GM12874 (cell line): ENCODE measurements at regions not wholly inside any gene's neighbourhood (a gene's known extent, or its start where the extent isn't known, plus 50 kb on each side); places are given as distances from the start of the nearest gene placed in this dataset.
A peak's percentile ranks its signal among the peaks of the same experiment; 100 is the strongest.

ENCODE experiments used
- CTCF ChIP-seq: IDR thresholded peaks from 2 replicates; pipeline ENCODE4 v1.5.1; 2011; ENCODE audit warnings: low read depth, mild to moderate bottlenecking, control low read depth, low read length, moderate library complexity; ENCODE audit not compliant: insufficient read depth

- no peak for TF ChIP-seq CTCF
Observed at GRCh38 chr7:33711231-33712019, 193.9 kb upstream of the BMPER start.

GRCh38 chr7:33712020-33712414, 193.3 kb upstream of the BMPER start:
- no peak for TF ChIP-seq CTCF

- TF ChIP-seq CTCF: no peak
Observed at GRCh38 chr7:33714208-33714607, 191.1 kb upstream of the BMPER start.

GRCh38 chr7:33716581-33717477, 188.5 kb upstream of the BMPER start:
- peak; percentile 32; the same call in 1 of the 2 replicates for TF ChIP-seq CTCF

GRCh38 chr7:33719059-33719581, 186.2 kb upstream of the BMPER start:
- no peak for TF ChIP-seq CTCF

GRCh38 chr7:33720139-33720538, 185.2 kb upstream of the BMPER start:
- TF ChIP-seq CTCF: no peak

GRCh38 chr7:33720870-33721269, 184.5 kb upstream of the BMPER start:
- no peak for TF ChIP-seq CTCF
